CD14-positive monocyte (primary cell): ENCODE measurements at regions not wholly inside any gene's neighbourhood (a gene's known extent, or its start where the extent isn't known, plus 50 kb on each side); places are given as distances from the start of the nearest gene placed in this dataset.

ENCODE experiments used
- DNase-seq, 3 donors: peaks; one replicate each; pipeline ENCODE4 v3.0.0-alpha.2; 2011 to 2022
- H2AFZ ChIP-seq: 2 replicates; pipeline ENCODE4 v1.6.0; 2012; ENCODE audit warnings: mild to moderate bottlenecking, low read depth, low read length, inconsistent platforms; ENCODE audit not compliant: insufficient read depth, poor library complexity, severe bottlenecking
- H3K27ac ChIP-seq, 2 donors: 1 replicate in 1 of 2; 2 replicates in 1 of 2; pipeline ENCODE4 v1.5.1; 2012 to 2013; ENCODE audit warnings: low read length in 2 of 2, control low read depth in 1 of 2, inconsistent platforms in 1 of 2, low read depth in 1 of 2, mild to moderate bottlenecking in 1 of 2
- H3K27me3 ChIP-seq, 2 donors: one replicate each; pipeline versions ENCODE4 v1.6.0 to v1.6.1; 2011 to 2013; ENCODE audit warnings: low read length in 2 of 2; ENCODE audit not compliant: control insufficient read depth in 2 of 2, insufficient read depth in 2 of 2
- H3K36me3 ChIP-seq, 2 donors: replicated peaks in 1 of 2; 1 replicate in 1 of 2; 2 replicates in 1 of 2; pipeline versions ENCODE4 v1.5.1 to v1.6.1; 2012 to 2013; ENCODE audit warnings: low read length in 2 of 2, control low read depth in 1 of 2, inconsistent platforms in 1 of 2, mild to moderate bottlenecking in 1 of 2; ENCODE audit not compliant: insufficient read depth in 2 of 2, control insufficient read depth in 1 of 2
- H3K4me1 ChIP-seq, 2 donors: 1 replicate in 1 of 2; 2 replicates in 1 of 2; pipeline versions ENCODE4 v1.5.1 to v1.6.1; 2012 to 2013; ENCODE audit warnings: low read length in 2 of 2, control low read depth in 1 of 2, inconsistent platforms in 1 of 2, mild to moderate bottlenecking in 1 of 2, moderate library complexity in 1 of 2; ENCODE audit not compliant: insufficient read depth in 2 of 2, control insufficient read depth in 1 of 2
- H3K4me2 ChIP-seq: replicated peaks from 2 replicates; pipeline ENCODE3; 2012; ENCODE audit warnings: low read length, moderate library complexity, mild to moderate bottlenecking; ENCODE audit not compliant: poor library complexity, severe bottlenecking; ENCODE audit errors: extremely low read depth
- H3K4me3 ChIP-seq, 3 experiments: fragments of 200-600 bp in 1 of 3; sonication (generic) in 1 of 3; replicated peaks in 1 of 3; 1 replicate in 2 of 3; 2 replicates in 1 of 3; pipeline ENCODE4 v1.5.1; 2011 to 2013; ENCODE audit warnings: low read length in 3 of 3, mild to moderate bottlenecking in 3 of 3, control low read depth in 2 of 3, low read depth in 2 of 3, inconsistent platforms in 1 of 3, moderate library complexity in 1 of 3
- H3K79me2 ChIP-seq: 2 replicates; pipeline ENCODE4 v1.6.0; 2012; ENCODE audit warnings: mild to moderate bottlenecking, control low read depth, inconsistent platforms, low read length, moderate library complexity; ENCODE audit not compliant: insufficient read depth
- H3K9ac ChIP-seq: 2 replicates; pipeline ENCODE4 v1.6.0; 2017; ENCODE audit warnings: low read length, mild to moderate bottlenecking; ENCODE audit not compliant: insufficient read depth, poor library complexity, severe bottlenecking
- H3K9me3 ChIP-seq, 2 donors: replicated peaks in 1 of 2; 1 replicate in 1 of 2; 2 replicates in 1 of 2; pipeline versions ENCODE4 v1.5.1 to v1.6.1; 2012 to 2013; ENCODE audit warnings: low read length in 2 of 2, control low read depth in 1 of 2; ENCODE audit not compliant: control insufficient read depth in 1 of 2, insufficient read depth in 1 of 2
- H4K20me1 ChIP-seq: 2 replicates; pipeline ENCODE4 v1.6.0; 2012; ENCODE audit warnings: mild to moderate bottlenecking, low read length, control low read depth, moderate library complexity; ENCODE audit not compliant: insufficient read depth
- H3K27ac Mint-ChIP-seq, 7 donors: one replicate each; pipeline ENCODE4 v1.8.0; 2020; ENCODE audit warnings: mild to moderate bottlenecking in 7 of 7, mixed read lengths in 7 of 7, moderate library complexity in 6 of 7, inconsistent platforms in 2 of 7
- H3K27me3 Mint-ChIP-seq, 3 donors: one replicate each; pipeline ENCODE4 v1.8.0; 2021 to 2022; ENCODE audit warnings: low read depth in 3 of 3, mild to moderate bottlenecking in 3 of 3, mixed read lengths in 3 of 3, moderate library complexity in 3 of 3, inconsistent platforms in 1 of 3
- H3K36me3 Mint-ChIP-seq, 2 donors: one replicate each; pipeline ENCODE4 v1.8.0; 2020; ENCODE audit warnings: mixed read lengths in 2 of 2, inconsistent platforms in 1 of 2, mild to moderate bottlenecking in 1 of 2
- H3K4me1 Mint-ChIP-seq: one replicate; pipeline ENCODE4 v1.8.0; 2020; ENCODE audit warnings: mild to moderate bottlenecking, mixed read lengths
- H3K4me3 Mint-ChIP-seq, 2 donors: one replicate each; pipeline ENCODE4 v1.8.0; 2020; ENCODE audit warnings: mild to moderate bottlenecking in 2 of 2, mixed read lengths in 2 of 2, moderate library complexity in 1 of 2
- H3K9me3 Mint-ChIP-seq, 7 donors: one replicate each; pipeline ENCODE4 v1.8.0; 2020 to 2022; ENCODE audit warnings: mixed read lengths in 7 of 7, mild to moderate bottlenecking in 6 of 7, moderate library complexity in 6 of 7, inconsistent platforms in 2 of 7
- CTCF ChIP-seq: fragments of 200-600 bp; IDR thresholded peaks from one replicate; pipeline ENCODE4 v1.8.0; 2022; ENCODE audit warnings: antibody characterized with exemption, mild to moderate bottlenecking
- WGBS: methylation state at CpG from one replicate; pipeline ENCODE4 v1.1.5; 2013; ENCODE audit warnings: missing lambda C conversion rate; ENCODE audit not compliant: insufficient coverage; 5-methylcytosine and 5-hydroxymethylcytosine counted together
- intact Hi-C, 2 donors: fragments of 100-400 bp; cut with micrococcal nuclease; formaldehyde crosslinking; loops; one replicate each; pipeline versions ENCODE4 v1.15.0 to v1.15.1; 2023

- no peak overlapping the region for H3K27ac Mint-ChIP-seq
- no peaks in the 10 kb centered on the region for H3K9me3 ChIP-seq
- no peaks in the 10 kb centered on the region for H3K36me3 Mint-ChIP-seq
- H4K20me1 ChIP-seq = no peaks in the 10 kb centered on the region
- H3K4me3 Mint-ChIP-seq = no peak overlapping the region
- H3K4me3 ChIP-seq = no peak overlapping the region
- H3K27me3 ChIP-seq = no peaks in the 10 kb centered on the region
- no peak overlapping the region for H3K9ac ChIP-seq
- H3K4me1 ChIP-seq = no peaks in the 10 kb centered on the region
- no peaks in the 10 kb centered on the region for H3K27me3 Mint-ChIP-seq
- H2AFZ ChIP-seq = no peak overlapping the region
- no peak for TF ChIP-seq CTCF
- no peak overlapping the region for H3K4me2 ChIP-seq
- no peak for DNase-seq
- intact Hi-C loops = no loop called here
- H3K9me3 Mint-ChIP-seq = peaks cover 0 to 17% (median 8%) of the 10 kb centered on the region in 7 donors
- no peaks in the 10 kb centered on the region for H3K36me3 ChIP-seq
- H3K79me2 ChIP-seq = no peaks in the 10 kb centered on the region
- no CpG with 5 or more reads among the region's 4 CpGs for WGBS
- no peak overlapping the region for H3K27ac ChIP-seq
- H3K4me1 Mint-ChIP-seq = peaks cover 8% of the 10 kb centered on the region
Measured at GRCh38 chr1:238677567-238677966, 708.8 kb upstream of the CHRM3 start.

GRCh38 chr1:238675221-238675620, 711.1 kb upstream of the CHRM3 start:
- Histone ChIP-seq H3K9me3 (no peaks in the 10 kb centered on the region), H3K9ac (no peak overlapping the region), H4K20me1 (no peaks in the 10 kb centered on the region), H3K4me1 (no peaks in the 10 kb centered on the region), H3K27ac (no peak overlapping the region), H3K79me2 (no peaks in the 10 kb centered on the region), H3K36me3 (no peaks in the 10 kb centered on the region), H2AFZ (no peak overlapping the region), H3K4me3 (no peak overlapping the region), H3K27me3 (no peaks in the 10 kb centered on the region), H3K4me2 (no peak overlapping the region)
- TF ChIP-seq CTCF = no peak
- intact Hi-C loops = no loop called here
- peaks cover 0 to 5% (median 0%) of the 10 kb centered on the region in 7 donors for H3K9me3 Mint-ChIP-seq
- no peak for DNase-seq
- H3K4me3 Mint-ChIP-seq = no peak overlapping the region
- no peaks in the 10 kb centered on the region for H3K4me1 Mint-ChIP-seq
- 83% methylated on average over 1 of the region's 1 CpG for WGBS
- H3K36me3 Mint-ChIP-seq = no peaks in the 10 kb centered on the region
- H3K27me3 Mint-ChIP-seq = no peaks in the 10 kb centered on the region
- no peak overlapping the region for H3K27ac Mint-ChIP-seq
